ENCODE measurements at regions not wholly inside any gene's neighbourhood (a gene's known extent, or its start where the extent isn't known, plus 50 kb on each side); places are given as distances from the start of the nearest gene placed in this dataset.

DNA sequence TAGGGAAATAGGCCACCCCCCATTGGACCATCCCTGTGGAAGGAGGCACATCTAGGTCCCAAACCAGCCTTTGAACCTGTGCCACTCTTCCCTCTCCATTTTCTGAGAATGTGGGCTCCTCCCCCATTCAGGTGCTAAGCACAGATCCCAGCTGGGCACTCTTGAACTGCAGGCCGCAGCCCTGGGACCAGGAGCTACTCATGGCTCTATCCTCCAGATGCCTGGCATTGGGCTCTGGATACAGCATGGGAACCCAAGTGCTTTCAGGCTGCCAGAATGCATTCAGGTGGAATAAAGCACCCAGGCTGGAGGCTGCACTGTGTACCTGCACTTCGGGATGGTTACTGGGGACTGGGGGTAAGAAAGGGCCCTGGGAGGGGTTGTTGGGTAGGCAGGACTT lies 1372.3 kb upstream of the SPRY2 start:
- no peak overlapping the region for H3K27ac Mint-ChIP-seq
- Histone ChIP-seq H3K4me3 (ENCODE audit: low read length in 2 of 2) (no peak overlapping the region), H3K27me3 (ENCODE audit: insufficient read depth, low read length) (no peaks in the 10 kb centered on the region), H3K36me3 (ENCODE audit: insufficient read depth, low read length) (no peaks in the 10 kb centered on the region), H3K4me1 (ENCODE audit: insufficient read depth, low read length) (no peaks in the 10 kb centered on the region), H3K9me3 (ENCODE audit: control insufficient read depth in 1 of 2, low read length in 2 of 2) (no peaks in the 10 kb centered on the region), H3K27ac (ENCODE audit: low read depth, low read length) (no peak overlapping the region)
- POLR2A ChIA-PET (ENCODE audit: partially characterized antibody): no interaction called here
- DNase-seq: no peak
- no peak overlapping the region for H3K4me3 Mint-ChIP-seq
- H3K27me3 Mint-ChIP-seq: peaks cover 0 to 1% of the 10 kb centered on the region in 2 donors
- intact Hi-C loops (cut with micrococcal nuclease): no loop called here
- peaks cover 0 to 15% (median 10%) of the 10 kb centered on the region in 8 donors for H3K9me3 Mint-ChIP-seq
- H3K36me3 Mint-ChIP-seq: no peaks in the 10 kb centered on the region
- CTCF ChIA-PET (ENCODE audit: partially characterized antibody): no interaction called here
- no peaks in the 10 kb centered on the region for H3K4me1 Mint-ChIP-seq

DNA sequence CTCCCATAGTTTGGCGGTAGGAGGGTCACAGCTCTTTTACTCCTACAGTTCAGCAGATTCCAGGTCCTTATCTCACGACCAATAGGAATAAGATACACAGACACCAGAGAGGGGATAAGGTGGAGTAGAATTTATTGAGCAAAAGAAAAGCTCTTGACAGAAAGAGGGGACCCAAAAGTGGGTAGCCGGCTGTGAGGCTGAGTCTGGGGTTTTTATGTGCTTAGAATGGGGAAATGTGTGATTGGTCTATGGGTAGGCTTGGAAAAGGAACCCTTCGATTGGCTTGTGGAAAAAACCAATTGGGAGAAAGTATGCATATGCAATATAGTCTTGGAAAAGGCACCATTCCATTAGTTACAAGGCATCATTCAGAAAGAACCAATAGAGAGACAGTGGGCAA lies 1356.9 kb upstream of the SPRY2 start:
- Mint-ChIP-seq H3K4me1 (no peaks in the 10 kb centered on the region), H3K9me3 (peaks cover 0 to 22% (median 7%) of the 10 kb centered on the region in 8 donors), H3K27ac (no peak overlapping the region), H3K4me3 (no peak overlapping the region), H3K36me3 (no peaks in the 10 kb centered on the region), H3K27me3 (no peaks in the 10 kb centered on the region)
- no peaks in the 10 kb centered on the region for H3K4me1 ChIP-seq (ENCODE audit: insufficient read depth, low read length)
- DNase-seq: no peak
- H3K27me3 ChIP-seq (ENCODE audit: insufficient read depth, low read length): no peaks in the 10 kb centered on the region
- intact Hi-C loops (cut with micrococcal nuclease): no loop called here
- POLR2A ChIA-PET (ENCODE audit: partially characterized antibody): no interaction called here
- no peak overlapping the region for H3K4me3 ChIP-seq (ENCODE audit: low read length in 2 of 2)
- H3K9me3 ChIP-seq (ENCODE audit: control insufficient read depth in 1 of 2, low read length in 2 of 2): no peaks in the 10 kb centered on the region
- CTCF ChIA-PET (ENCODE audit: partially characterized antibody): no interaction called here
- H3K36me3 ChIP-seq (ENCODE audit: insufficient read depth, low read length): no peaks in the 10 kb centered on the region
- no peak overlapping the region for H3K27ac ChIP-seq (ENCODE audit: low read depth, low read length)

DNA sequence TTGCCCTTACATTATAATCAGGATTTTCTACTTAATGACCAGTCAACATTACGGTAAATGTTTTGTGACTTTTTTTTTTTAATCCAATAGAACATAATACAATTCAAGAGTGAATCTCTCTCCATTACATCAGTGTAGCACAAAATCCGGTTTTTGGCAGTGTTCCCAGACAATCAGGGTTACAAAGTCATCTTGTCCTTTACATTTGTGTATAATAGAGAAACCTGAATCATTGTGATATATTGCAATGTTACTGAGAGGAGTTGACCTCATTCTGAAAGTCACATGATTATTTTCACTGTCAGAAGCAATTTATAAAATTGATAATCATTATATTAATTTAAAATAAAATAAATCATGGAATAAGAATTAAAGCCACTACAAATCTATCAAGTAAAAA lies 1346.0 kb upstream of the SPRY2 start:
- DNase-seq: no peak
- Histone ChIP-seq H3K9me3 (ENCODE audit: control insufficient read depth in 1 of 2, low read length in 2 of 2) (no peaks in the 10 kb centered on the region), H3K27ac (ENCODE audit: low read depth, low read length) (no peak overlapping the region), H3K4me3 (ENCODE audit: low read length in 2 of 2) (no peak overlapping the region), H3K27me3 (ENCODE audit: insufficient read depth, low read length) (no peaks in the 10 kb centered on the region), H3K4me1 (ENCODE audit: insufficient read depth, low read length) (no peaks in the 10 kb centered on the region), H3K36me3 (ENCODE audit: insufficient read depth, low read length) (no peaks in the 10 kb centered on the region)
- ChIA-PET CTCF (ENCODE audit: partially characterized antibody) (no interaction called here), POLR2A (ENCODE audit: partially characterized antibody) (no interaction called here)
- Mint-ChIP-seq H3K27me3 (no peaks in the 10 kb centered on the region), H3K9me3 (peaks cover 0 to 12% (median 3%) of the 10 kb centered on the region in 8 donors), H3K36me3 (no peaks in the 10 kb centered on the region), H3K4me3 (no peak overlapping the region), H3K27ac (no peak overlapping the region), H3K4me1 (no peaks in the 10 kb centered on the region)
- intact Hi-C loops (cut with micrococcal nuclease): no loop called here

DNA sequence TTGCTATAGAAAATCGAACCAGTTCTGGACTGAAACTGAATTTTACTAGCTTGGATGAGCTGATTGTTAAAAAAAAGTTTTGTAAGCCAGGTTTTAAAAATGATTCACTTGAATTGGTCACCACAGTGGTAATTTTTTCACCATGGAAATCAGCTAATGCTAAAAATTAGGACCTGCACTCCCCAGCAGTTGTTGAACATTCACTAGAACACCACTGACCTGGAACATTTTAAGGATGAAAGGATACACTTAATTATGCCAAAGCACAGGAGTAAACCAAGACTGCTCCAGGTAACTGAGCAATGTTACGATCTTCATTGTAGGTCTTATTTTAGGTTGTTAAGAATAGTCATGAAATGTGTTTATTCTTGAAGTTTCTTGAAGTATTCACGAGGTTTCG lies 1342.6 kb upstream of the SPRY2 start:
- Histone ChIP-seq H3K9me3 (ENCODE audit: control insufficient read depth in 1 of 2, low read length in 2 of 2) (peaks cover 0 to 4% of the 10 kb centered on the region in 2 donors), H3K36me3 (ENCODE audit: insufficient read depth, low read length) (no peaks in the 10 kb centered on the region), H3K4me1 (ENCODE audit: insufficient read depth, low read length) (no peaks in the 10 kb centered on the region), H3K27ac (ENCODE audit: low read depth, low read length) (no peak overlapping the region), H3K27me3 (ENCODE audit: insufficient read depth, low read length) (no peaks in the 10 kb centered on the region), H3K4me3 (ENCODE audit: low read length in 2 of 2) (no peak overlapping the region)
- no peaks in the 10 kb centered on the region for H3K4me1 Mint-ChIP-seq
- H3K27ac Mint-ChIP-seq: no peak overlapping the region
- no peaks in the 10 kb centered on the region for H3K27me3 Mint-ChIP-seq
- H3K36me3 Mint-ChIP-seq: no peaks in the 10 kb centered on the region
- DNase-seq: no peak
- ChIA-PET CTCF (ENCODE audit: partially characterized antibody) (no interaction called here), POLR2A (ENCODE audit: partially characterized antibody) (no interaction called here)
- peaks cover 0 to 7% (median 2%) of the 10 kb centered on the region in 8 donors for H3K9me3 Mint-ChIP-seq
- H3K4me3 Mint-ChIP-seq: no peak overlapping the region
- intact Hi-C loops (cut with micrococcal nuclease): no loop called here

DNA sequence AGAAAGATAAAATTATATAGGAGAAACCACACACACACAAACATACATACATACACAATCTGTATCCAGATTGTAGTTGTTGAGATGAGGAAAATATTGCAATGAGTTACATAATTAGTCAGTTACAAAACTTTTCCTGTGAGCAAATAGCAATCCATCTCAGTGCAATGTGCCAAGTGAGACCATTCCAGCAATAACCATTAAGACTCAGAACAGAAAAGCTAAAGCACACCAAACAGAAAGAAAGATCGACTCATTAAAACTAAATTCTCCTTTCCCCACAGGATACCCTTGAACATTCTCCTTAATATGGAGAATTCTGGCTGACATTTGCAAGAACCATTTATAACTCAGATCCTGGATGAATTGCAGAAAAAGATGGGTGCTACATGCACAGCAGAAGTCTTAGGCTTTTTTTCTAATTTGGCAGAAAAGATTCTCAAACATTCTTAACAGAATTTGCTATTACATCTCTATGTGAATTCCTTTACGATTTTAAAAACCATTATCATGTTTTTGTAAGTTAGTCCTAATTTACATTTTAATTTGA lies 1341.2 kb upstream of the SPRY2 start:
- Mint-ChIP-seq H3K27ac (no peak overlapping the region), H3K27me3 (no peaks in the 10 kb centered on the region), H3K36me3 (no peaks in the 10 kb centered on the region), H3K4me1 (no peaks in the 10 kb centered on the region), H3K9me3 (peaks cover 0 to 13% (median 3%) of the 10 kb centered on the region in 8 donors), H3K4me3 (no peak overlapping the region)
- intact Hi-C loops (cut with micrococcal nuclease): no loop called here
- H3K27me3 ChIP-seq (ENCODE audit: insufficient read depth, low read length): no peaks in the 10 kb centered on the region
- H3K4me1 ChIP-seq (ENCODE audit: insufficient read depth, low read length): no peaks in the 10 kb centered on the region
- no peak for DNase-seq
- ChIA-PET CTCF (ENCODE audit: partially characterized antibody) (no interaction called here), POLR2A (ENCODE audit: partially characterized antibody) (no interaction called here)
- no peaks in the 10 kb centered on the region for H3K36me3 ChIP-seq (ENCODE audit: insufficient read depth, low read length)
- no peak overlapping the region for H3K4me3 ChIP-seq (ENCODE audit: low read length in 2 of 2)
- H3K27ac ChIP-seq (ENCODE audit: low read depth, low read length): no peak overlapping the region
- H3K9me3 ChIP-seq (ENCODE audit: control insufficient read depth in 1 of 2, low read length in 2 of 2): peaks cover 0 to 4% of the 10 kb centered on the region in 2 donors

DNA sequence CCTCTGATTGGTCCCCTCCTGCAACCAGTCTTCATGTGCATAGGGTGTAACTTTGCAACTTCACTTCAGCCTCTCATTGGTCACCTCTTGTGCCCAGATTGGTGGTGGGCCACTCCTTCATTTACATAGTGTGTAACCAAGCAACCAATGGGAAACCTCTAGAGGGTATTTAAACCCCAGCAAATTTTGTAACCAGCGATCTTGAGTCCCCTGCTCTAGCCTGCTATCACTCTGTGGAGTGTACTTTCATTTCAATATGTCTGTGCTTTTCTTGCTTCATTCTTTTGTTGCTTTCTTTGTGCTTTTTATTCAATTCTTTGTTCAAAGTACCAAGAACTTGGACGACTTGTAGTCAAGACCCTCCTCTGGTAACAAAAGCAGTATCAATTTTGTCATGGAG lies 1336.9 kb upstream of the SPRY2 start:
- H3K4me3 Mint-ChIP-seq: no peak overlapping the region
- DNase-seq: no peak
- Histone ChIP-seq H3K4me1 (ENCODE audit: insufficient read depth, low read length) (no peaks in the 10 kb centered on the region), H3K27me3 (ENCODE audit: insufficient read depth, low read length) (no peaks in the 10 kb centered on the region), H3K27ac (ENCODE audit: low read depth, low read length) (no peak overlapping the region), H3K9me3 (ENCODE audit: control insufficient read depth in 1 of 2, low read length in 2 of 2) (peaks cover 0 to 4% of the 10 kb centered on the region in 2 donors), H3K4me3 (ENCODE audit: low read length in 2 of 2) (no peak overlapping the region), H3K36me3 (ENCODE audit: insufficient read depth, low read length) (no peaks in the 10 kb centered on the region)
- no peak overlapping the region for H3K27ac Mint-ChIP-seq
- H3K9me3 Mint-ChIP-seq: peaks cover 0 to 16% (median under 1%) of the 10 kb centered on the region in 8 donors
- CTCF ChIA-PET (ENCODE audit: partially characterized antibody): no interaction called here
- no peaks in the 10 kb centered on the region for H3K4me1 Mint-ChIP-seq
- POLR2A ChIA-PET (ENCODE audit: partially characterized antibody): no interaction called here
- no peaks in the 10 kb centered on the region for H3K36me3 Mint-ChIP-seq
- intact Hi-C loops (cut with micrococcal nuclease): no loop called here
- H3K27me3 Mint-ChIP-seq: no peaks in the 10 kb centered on the region

DNA sequence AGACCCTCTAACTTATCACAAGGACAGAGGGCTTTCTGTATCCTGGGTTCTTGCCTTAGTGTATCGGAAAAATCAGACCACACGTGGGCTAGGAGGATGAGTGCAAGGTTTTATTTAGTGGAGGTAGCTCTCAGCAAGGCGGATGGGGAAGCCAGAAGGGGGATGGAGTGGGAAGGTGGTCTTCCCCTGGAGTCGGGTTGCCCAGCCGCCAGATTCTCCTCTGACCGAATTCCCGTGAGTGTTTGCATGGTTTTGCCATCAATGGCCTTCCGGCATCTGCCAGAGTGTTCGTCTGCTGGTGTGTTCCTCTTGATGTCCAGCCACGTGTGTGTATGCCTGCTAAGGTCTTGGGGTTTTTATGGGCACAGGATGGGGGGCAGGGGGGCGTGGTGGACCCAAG lies 1335.1 kb upstream of the SPRY2 start:
- ChIA-PET CTCF (ENCODE audit: partially characterized antibody) (no interaction called here), POLR2A (ENCODE audit: partially characterized antibody) (no interaction called here)
- H3K4me1 ChIP-seq (ENCODE audit: insufficient read depth, low read length): no peaks in the 10 kb centered on the region
- no peak overlapping the region for H3K4me3 ChIP-seq (ENCODE audit: low read length in 2 of 2)
- H3K27ac ChIP-seq (ENCODE audit: low read depth, low read length): no peak overlapping the region
- Mint-ChIP-seq H3K4me3 (no peak overlapping the region), H3K27ac (no peak overlapping the region), H3K36me3 (no peaks in the 10 kb centered on the region), H3K9me3 (peaks cover 0 to 14% (median under 1%) of the 10 kb centered on the region in 8 donors), H3K4me1 (no peaks in the 10 kb centered on the region), H3K27me3 (no peaks in the 10 kb centered on the region)
- no peak for DNase-seq
- no peaks in the 10 kb centered on the region for H3K9me3 ChIP-seq (ENCODE audit: control insufficient read depth in 1 of 2, low read length in 2 of 2)
- no peaks in the 10 kb centered on the region for H3K36me3 ChIP-seq (ENCODE audit: insufficient read depth, low read length)
- no peaks in the 10 kb centered on the region for H3K27me3 ChIP-seq (ENCODE audit: insufficient read depth, low read length)
- intact Hi-C loops (cut with micrococcal nuclease): no loop called here

DNA sequence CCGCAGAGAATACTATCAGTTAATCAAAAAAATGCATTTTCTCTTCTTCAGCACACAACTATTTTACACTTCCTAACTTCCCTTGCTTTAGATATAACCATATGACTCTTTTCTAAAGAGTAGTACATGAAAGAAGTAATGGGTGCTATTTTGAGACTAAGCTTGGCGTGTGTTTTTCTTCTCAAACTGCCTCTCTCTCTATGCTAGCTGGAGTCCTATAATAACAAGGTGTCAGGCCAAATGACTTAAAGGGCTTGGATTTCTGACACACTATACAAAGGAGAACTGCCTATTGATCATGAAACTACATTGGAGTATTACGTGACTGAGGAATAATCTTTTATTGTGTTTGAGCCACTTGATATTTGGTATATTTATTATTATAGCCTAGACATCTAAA lies 1330.1 kb upstream of the SPRY2 start:
- Mint-ChIP-seq H3K4me3 (no peak overlapping the region), H3K9me3 (peaks cover 0 to 12% (median 3%) of the 10 kb centered on the region in 8 donors), H3K4me1 (no peaks in the 10 kb centered on the region), H3K27ac (no peak overlapping the region), H3K27me3 (no peaks in the 10 kb centered on the region), H3K36me3 (no peaks in the 10 kb centered on the region)
- no peaks in the 10 kb centered on the region for H3K4me1 ChIP-seq (ENCODE audit: insufficient read depth, low read length)
- H3K4me3 ChIP-seq (ENCODE audit: low read length in 2 of 2): no peak overlapping the region
- H3K36me3 ChIP-seq (ENCODE audit: insufficient read depth, low read length): no peaks in the 10 kb centered on the region
- ChIA-PET POLR2A (ENCODE audit: partially characterized antibody) (no interaction called here), CTCF (ENCODE audit: partially characterized antibody) (no interaction called here)
- H3K27ac ChIP-seq (ENCODE audit: low read depth, low read length): no peak overlapping the region
- no peaks in the 10 kb centered on the region for H3K9me3 ChIP-seq (ENCODE audit: control insufficient read depth in 1 of 2, low read length in 2 of 2)
- no peaks in the 10 kb centered on the region for H3K27me3 ChIP-seq (ENCODE audit: insufficient read depth, low read length)
- intact Hi-C loops (cut with micrococcal nuclease): no loop called here
- no peak for DNase-seq

All from CD4-positive, alpha-beta memory T cell (primary cell).